Smooth muscle cell (in vitro differentiated cells): ENCODE measurements at regions not wholly inside any gene's neighbourhood (a gene's known extent, or its start where the extent isn't known, plus 50 kb on each side); places are given as distances from the start of the nearest gene placed in this dataset.

Source experiments
- DNase-seq: peaks from one replicate; lab custom pipeline; 2025; ENCODE audit not compliant: unreplicated experiment; lab: John Stamatoyannopoulos, UW
- H2AFZ ChIP-seq: fragments of 200-600 bp; sonication (generic); 2 replicates; pipeline ENCODE4 v1.6.0; 2016; ENCODE audit warnings: antibody characterized with exemption, low read depth, mild to moderate bottlenecking
- H3F3A ChIP-seq: fragments of 200-600 bp; sonication (generic); 2 replicates; pipeline ENCODE4 v1.6.0; 2017; ENCODE audit warnings: antibody characterized with exemption, low read depth
- H3K27ac ChIP-seq: fragments of 200-600 bp; sonication (generic); 2 replicates; pipeline ENCODE4 v1.5.1; 2016; ENCODE audit warnings: low read depth, mild to moderate bottlenecking
- H3K27me3 ChIP-seq: fragments of 200-600 bp; sonication (generic); 2 replicates; pipeline ENCODE4 v1.6.1; 2016; ENCODE audit warnings: low read depth, mild to moderate bottlenecking
- H3K36me3 ChIP-seq: fragments of 200-600 bp; sonication (generic); 2 replicates; pipeline ENCODE4 v1.5.1; 2016; ENCODE audit warnings: low read depth
- H3K4me1 ChIP-seq: fragments of 200-600 bp; sonication (generic); 2 replicates; pipeline ENCODE4 v1.5.1; 2016; ENCODE audit warnings: low read depth
- H3K4me2 ChIP-seq: fragments of 200-600 bp; sonication (generic); 2 replicates; pipeline ENCODE4 v1.6.0; 2016; ENCODE audit warnings: mild to moderate bottlenecking
- H3K4me3 ChIP-seq: fragments of 200-600 bp; sonication (generic); 2 replicates; pipeline ENCODE4 v1.5.1; 2016; ENCODE audit warnings: mild to moderate bottlenecking
- H3K79me2 ChIP-seq: fragments of 200-600 bp; sonication (generic); 2 replicates; pipeline ENCODE4 v1.6.0; 2016; ENCODE audit warnings: low read depth, mild to moderate bottlenecking
- H3K9ac ChIP-seq: fragments of 200-600 bp; sonication (generic); 2 replicates; pipeline ENCODE4 v1.6.0; 2016; ENCODE audit warnings: low read depth
- H3K9me3 ChIP-seq: fragments of 200-600 bp; sonication (generic); replicated peaks from 2 replicates; pipeline ENCODE4 v1.5.1; 2016; ENCODE audit warnings: low read depth
- H4K20me1 ChIP-seq: fragments of 200-600 bp; sonication (generic); 2 replicates; pipeline ENCODE4 v1.6.0; 2016; ENCODE audit warnings: low read depth
- WGBS: methylation state at CpG from one replicate; pipeline ENCODE4 v1.1.7; 2016; ENCODE audit warnings: low lambda C conversion rate; 5-methylcytosine and 5-hydroxymethylcytosine counted together
- TF ChIP-seq, protein P1 (sequence below): fragments of 200-600 bp; sonication (generic); IDR thresholded peaks from 2 replicates; pipeline ENCODE4 v1.5.1; 2017; ENCODE audit warnings: borderline replicate concordance, mild to moderate bottlenecking, antibody characterized with exemption; ENCODE audit not compliant: insufficient read depth, poor library complexity, severe bottlenecking

DNA sequence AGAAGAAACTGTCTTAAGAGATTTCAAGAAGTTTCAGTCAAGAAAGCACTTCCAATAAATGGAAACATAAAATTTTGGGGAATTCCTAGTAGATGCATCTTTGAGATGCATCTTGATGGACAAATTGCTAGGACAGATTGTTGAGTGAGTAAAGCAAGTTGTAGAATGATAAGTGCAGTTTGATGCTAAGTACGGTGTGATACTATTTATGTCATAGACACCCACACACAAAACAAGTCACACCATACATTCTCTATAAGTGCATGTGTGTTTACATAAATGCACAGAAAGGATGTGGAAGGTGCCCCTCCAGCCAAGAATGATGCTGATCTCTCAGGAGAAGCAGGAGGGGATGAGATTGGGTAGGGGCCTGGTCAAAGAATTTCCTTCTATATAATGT is 375.7 kb downstream of the FOXO1 start:
- Histone ChIP-seq H3K36me3 (no peaks in the 10 kb centered on the region), H3K9me3 (no peaks in the 10 kb centered on the region), H3K27me3 (no peaks in the 10 kb centered on the region), H3K79me2 (no peaks in the 10 kb centered on the region), H4K20me1 (no peaks in the 10 kb centered on the region), H3K4me2 (no peak overlapping the region), H3K27ac (no peak overlapping the region), H3K4me1 (no peaks in the 10 kb centered on the region), H3F3A (no peaks in the 10 kb centered on the region), H3K4me3 (no peak overlapping the region), H3K9ac (no peak overlapping the region), H2AFZ (no peak overlapping the region)
- TF ChIP-seq, protein P1, sequence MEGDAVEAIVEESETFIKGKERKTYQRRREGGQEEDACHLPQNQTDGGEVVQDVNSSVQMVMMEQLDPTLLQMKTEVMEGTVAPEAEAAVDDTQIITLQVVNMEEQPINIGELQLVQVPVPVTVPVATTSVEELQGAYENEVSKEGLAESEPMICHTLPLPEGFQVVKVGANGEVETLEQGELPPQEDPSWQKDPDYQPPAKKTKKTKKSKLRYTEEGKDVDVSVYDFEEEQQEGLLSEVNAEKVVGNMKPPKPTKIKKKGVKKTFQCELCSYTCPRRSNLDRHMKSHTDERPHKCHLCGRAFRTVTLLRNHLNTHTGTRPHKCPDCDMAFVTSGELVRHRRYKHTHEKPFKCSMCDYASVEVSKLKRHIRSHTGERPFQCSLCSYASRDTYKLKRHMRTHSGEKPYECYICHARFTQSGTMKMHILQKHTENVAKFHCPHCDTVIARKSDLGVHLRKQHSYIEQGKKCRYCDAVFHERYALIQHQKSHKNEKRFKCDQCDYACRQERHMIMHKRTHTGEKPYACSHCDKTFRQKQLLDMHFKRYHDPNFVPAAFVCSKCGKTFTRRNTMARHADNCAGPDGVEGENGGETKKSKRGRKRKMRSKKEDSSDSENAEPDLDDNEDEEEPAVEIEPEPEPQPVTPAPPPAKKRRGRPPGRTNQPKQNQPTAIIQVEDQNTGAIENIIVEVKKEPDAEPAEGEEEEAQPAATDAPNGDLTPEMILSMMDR = no peak
- 63% methylated on average over 1 of the region's 1 CpG for WGBS
- DNase-seq = no peak

DNA sequence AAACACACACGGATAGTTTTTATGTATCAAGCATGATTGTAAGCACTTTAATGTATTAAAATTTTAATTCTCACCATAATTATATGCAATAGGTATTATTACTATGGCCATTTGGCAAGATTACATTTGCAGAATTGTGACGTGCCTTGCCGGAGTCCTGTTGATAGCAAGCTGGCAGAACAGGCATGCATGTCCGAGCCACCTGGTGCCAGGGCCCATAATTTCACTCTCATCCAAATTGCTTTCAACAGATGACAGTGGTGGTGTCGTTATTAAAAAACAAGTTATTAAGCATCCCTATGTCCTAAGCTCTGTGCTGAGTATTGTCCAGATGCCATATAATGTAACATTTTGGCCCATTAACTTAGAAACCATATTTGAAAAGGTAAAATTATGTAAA is 374.3 kb downstream of the FOXO1 start:
- Histone ChIP-seq H3K79me2 (no peaks in the 10 kb centered on the region), H3K9ac (no peak overlapping the region), H3K4me2 (no peak overlapping the region), H3K4me1 (no peaks in the 10 kb centered on the region), H2AFZ (no peak overlapping the region), H4K20me1 (no peaks in the 10 kb centered on the region), H3K36me3 (no peaks in the 10 kb centered on the region), H3F3A (no peaks in the 10 kb centered on the region), H3K27ac (no peak overlapping the region), H3K4me3 (no peak overlapping the region), H3K9me3 (no peaks in the 10 kb centered on the region), H3K27me3 (no peaks in the 10 kb centered on the region)
- WGBS = 95% methylated on average over 5 of the region's 5 CpGs
- TF ChIP-seq, protein P1 = no peak
- no peak for DNase-seq

DNA sequence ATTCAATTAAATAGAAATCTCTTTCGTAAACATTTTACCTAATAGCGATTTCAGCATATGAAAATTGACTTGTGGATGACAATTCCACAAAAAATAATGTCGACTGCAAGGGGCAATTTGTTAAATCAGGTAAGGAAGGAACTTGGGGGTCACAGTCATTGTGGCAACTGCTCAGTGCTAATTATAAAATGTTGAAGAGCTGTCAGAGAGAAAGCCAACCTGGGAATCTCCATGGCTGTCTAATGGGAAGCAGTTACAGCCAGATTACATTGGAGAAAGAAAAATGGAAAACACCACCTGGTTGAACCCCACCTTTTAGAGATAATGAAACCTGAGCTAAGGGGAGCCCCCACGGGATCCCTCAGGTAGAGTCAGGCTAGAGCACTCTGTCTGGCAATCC is 373.9 kb downstream of the FOXO1 start:
- no peaks in the 10 kb centered on the region for H4K20me1 ChIP-seq
- no peak overlapping the region for H3K9ac ChIP-seq
- no peaks in the 10 kb centered on the region for H3K4me1 ChIP-seq
- no peak overlapping the region for H3K4me3 ChIP-seq
- H3K4me2 ChIP-seq = no peak overlapping the region
- H3K36me3 ChIP-seq = no peaks in the 10 kb centered on the region
- no peaks in the 10 kb centered on the region for H3F3A ChIP-seq
- TF ChIP-seq, protein P1 = no peak
- H3K9me3 ChIP-seq = no peaks in the 10 kb centered on the region
- WGBS = 82% methylated on average over 4 of the region's 4 CpGs
- H3K79me2 ChIP-seq = no peaks in the 10 kb centered on the region
- H2AFZ ChIP-seq = no peak overlapping the region
- DNase-seq = no peak
- H3K27me3 ChIP-seq = no peaks in the 10 kb centered on the region
- no peak overlapping the region for H3K27ac ChIP-seq

DNA sequence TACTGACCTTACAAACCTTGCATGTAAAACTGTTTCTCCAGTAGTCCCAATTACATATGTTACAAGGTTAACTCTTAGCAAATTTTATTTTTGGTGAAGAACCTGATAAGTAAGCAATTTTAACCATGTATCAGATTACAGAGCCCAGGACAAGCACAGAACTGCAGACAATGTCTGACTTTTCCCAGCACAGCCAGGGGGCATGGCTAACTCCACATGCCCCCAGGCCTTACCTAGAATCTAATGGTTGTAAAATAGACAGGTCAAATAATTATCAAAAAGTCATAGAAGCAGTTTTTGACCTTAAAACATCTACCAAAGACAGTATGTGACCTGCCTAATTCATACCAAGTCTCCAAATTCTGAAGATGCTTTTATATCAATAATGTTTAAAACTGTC is 364.1 kb downstream of the FOXO1 start:
- H3F3A ChIP-seq = no peaks in the 10 kb centered on the region
- H4K20me1 ChIP-seq = no peaks in the 10 kb centered on the region
- H3K79me2 ChIP-seq = no peaks in the 10 kb centered on the region
- DNase-seq = no peak
- H3K4me2 ChIP-seq = no peak overlapping the region
- H2AFZ ChIP-seq = no peak overlapping the region
- no peaks in the 10 kb centered on the region for H3K27me3 ChIP-seq
- no peak overlapping the region for H3K27ac ChIP-seq
- no peak overlapping the region for H3K9ac ChIP-seq
- no peaks in the 10 kb centered on the region for H3K9me3 ChIP-seq
- TF ChIP-seq, protein P1 = no peak
- no peaks in the 10 kb centered on the region for H3K36me3 ChIP-seq
- H3K4me3 ChIP-seq = no peak overlapping the region
- H3K4me1 ChIP-seq = no peaks in the 10 kb centered on the region
